Stimulated activated CD4-positive, alpha-beta T cell treated with anti-CD3 and anti-CD28 coated beads, Interleukin-2, amount 100 ng/mL, for 4 hours (primary cell): ENCODE measurements at regions not wholly inside any gene's neighbourhood (a gene's known extent, or its start where the extent isn't known, plus 50 kb on each side); places are given as distances from the start of the nearest gene placed in this dataset.

Experiments used
- DNase-seq: peaks from one replicate; pipeline ENCODE4 v3.0.0-alpha.2; 2020; ENCODE audit warnings: low read depth

GRCh38 chr9:135240222-135240621, 152.8 kb downstream of the OLFM1 start:
- DNase-seq, result no peak

- no peak for DNase-seq
Observed at GRCh38 chr9:135240871-135241311, 153.4 kb downstream of the OLFM1 start.

GRCh38 chr9:135241381-135242048, 154.0 kb downstream of the OLFM1 start:
- no peak for DNase-seq

- no peak for DNase-seq
Observed at GRCh38 chr9:135242049-135242396, 154.6 kb downstream of the OLFM1 start.

DNA sequence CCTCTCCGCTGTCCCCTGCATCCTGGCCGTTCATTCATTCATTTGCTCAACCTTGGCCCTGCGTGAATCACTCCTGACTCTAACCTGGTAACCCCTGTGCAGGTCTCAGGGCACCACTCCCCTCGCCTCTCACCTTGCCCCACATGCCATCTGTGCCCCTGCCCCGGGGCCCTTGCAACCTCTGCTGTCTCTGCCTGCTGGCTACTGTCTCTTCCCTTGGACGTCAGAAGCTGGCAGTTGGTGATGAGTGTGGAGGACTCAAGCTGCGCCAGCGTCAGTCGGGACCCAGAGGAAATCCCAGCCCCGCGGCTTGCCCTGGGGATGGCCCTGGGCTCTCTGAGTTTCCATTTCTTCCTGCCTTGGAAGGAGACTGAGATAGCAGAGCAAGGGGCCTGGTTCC, 154.9 kb downstream of the OLFM1 start:
- no peak for DNase-seq

DNA sequence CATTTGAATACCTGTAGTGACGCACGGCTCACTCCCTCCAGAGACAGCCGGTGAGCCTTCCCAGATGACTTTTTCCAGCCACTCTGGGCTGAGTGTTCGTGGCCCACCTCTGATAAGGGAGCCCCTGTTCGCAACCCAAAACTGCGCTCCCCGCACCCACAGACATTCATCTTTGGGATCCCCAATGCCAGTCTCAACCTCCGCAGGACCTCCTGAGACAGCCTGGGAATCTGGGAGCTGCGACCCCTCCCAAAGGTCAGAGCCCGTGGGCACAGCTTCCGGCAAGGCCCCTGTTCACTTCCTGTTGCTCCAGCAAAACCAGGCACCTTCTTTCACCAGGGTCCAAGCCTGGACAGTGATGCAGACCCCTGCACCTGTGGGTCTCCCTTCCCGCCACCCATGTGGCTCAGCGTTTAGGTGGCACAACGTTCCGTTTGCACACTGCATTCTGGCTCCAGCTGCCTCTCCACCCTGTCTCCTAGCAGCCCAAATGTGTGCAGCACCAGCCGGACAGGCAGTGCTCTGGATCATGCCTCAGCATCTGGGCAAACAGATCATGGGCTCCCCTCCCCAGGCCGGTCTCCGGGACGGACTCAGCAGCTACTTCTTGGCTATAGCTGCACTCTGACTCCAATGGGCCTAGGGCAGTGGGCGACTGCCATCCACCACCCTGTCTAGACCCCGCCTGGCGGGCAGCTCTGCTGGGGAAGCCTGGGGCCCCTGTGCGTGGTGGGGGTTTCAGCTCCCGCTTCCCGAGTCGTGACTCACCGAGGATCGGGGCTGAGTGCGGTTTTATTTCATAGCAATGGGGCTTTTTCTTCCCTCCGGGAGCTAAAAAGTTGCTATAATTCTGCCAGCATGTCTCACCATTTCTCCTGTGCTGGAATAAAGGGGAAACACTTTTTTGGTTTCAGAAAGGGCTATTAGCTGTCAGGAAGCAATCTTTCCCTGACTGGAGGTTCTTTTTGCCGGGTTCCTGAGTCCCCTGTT, 156.0 kb downstream of the OLFM1 start:
- DNase-seq, result no peak

DNA sequence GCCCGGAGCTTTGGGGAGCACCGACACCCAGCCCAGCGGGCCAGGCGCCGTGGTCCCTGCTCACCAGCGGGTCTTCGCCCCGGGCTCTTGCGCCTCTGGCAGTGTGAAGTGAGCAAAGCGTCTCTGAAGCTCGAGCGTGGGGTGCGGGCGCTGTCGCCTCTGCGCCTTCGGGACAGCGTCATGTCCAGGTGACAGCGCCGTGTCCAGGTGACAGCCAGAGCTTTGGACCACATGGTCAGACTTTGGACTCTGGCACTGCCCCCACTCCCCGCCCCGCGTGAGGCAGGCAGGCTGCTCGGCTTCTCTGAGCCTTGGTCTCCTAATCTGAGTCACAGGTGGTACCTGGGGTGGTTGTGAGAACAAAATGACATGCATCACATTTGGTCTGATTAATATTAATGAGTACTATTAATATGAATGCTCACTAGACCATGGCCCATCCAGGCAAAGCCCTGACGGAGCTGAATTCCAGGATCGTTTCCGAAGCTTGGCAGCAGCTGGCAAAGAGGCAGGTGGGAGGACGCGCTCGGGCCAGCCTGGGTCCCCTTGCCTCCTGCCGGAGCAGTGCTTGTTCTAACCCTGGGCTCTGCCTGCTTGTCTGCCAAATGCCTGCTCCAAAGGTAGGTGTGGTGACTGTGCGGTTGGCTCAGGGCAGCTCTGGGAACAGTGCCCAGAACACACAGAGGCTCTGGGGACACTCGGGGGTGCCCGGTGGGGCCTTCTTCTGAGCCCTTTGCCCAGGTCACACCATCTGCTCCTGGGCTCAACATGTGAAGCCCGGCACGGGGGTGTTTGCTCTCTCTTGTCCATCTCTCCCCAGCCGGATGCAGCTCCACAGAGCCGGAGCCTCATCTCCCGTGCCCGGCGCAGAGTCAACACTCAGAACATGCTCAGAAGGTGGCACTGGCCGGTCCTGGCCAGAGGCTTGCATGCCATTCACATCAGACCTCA, 157.1 kb downstream of the OLFM1 start:
- no peak for DNase-seq

- no peak for DNase-seq
Observed at GRCh38 chr9:135245482-135246247, 158.2 kb downstream of the OLFM1 start.

- no peak for DNase-seq
Observed at GRCh38 chr9:135246248-135247205, 159.1 kb downstream of the OLFM1 start.

DNA sequence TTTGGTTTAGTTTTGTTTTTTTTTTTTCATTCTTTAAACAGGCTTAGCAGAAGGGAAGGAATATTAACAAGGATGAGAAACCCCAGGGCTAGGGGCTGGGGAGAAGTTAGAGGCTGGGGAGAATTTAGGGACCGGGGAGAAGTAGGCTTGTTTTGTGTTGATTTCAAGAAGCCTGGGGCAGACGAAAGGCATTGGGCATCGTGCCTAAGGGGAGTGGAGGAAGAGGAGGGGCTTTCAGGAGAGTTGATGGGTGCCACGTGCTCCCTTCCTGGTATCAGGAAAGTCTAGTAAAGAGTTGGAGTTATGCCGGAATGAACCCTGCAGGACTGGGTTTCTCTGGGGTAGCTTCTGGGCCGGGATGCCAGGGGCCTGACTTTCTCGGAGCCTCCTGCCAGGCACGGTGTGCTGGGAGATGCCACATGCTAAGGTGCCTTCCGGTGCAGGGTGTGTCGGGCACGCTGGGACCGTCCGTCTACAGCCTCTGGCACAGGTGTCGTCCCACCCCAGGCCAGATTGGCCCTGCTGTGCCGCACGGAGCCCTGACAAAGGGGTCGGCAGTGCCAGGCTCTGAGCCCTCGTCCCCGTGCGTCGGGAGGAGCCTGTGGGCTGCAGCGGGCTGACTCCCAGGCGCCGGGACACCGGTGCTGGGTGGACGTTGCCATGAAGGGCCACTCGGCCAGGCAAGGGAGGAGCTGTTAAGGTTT, 159.9 kb downstream of the OLFM1 start:
- DNase-seq, result no peak

- no peak for DNase-seq
Observed at GRCh38 chr9:135248111-135248510, 160.6 kb downstream of the OLFM1 start.

DNA sequence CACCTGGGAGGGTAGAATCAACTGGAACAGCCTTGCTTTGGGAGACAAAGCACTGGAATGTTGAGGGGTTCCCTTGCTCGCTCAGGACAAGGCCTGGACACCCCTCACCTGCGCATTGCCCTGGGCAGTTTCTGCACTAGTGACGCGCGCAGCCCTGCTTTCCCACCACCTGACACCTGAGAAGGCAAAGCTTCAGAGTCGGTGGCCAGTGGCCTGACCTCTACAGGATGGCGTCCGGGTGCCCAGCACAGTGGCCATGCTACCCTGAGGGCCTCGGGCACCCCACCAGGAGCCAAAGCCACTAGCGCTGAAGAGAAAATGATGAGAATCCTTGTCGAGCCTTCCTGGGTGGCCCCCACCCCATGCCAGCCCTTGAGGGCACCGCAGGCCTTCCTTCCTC, 161.3 kb downstream of the OLFM1 start:
- no peak for DNase-seq

DNA sequence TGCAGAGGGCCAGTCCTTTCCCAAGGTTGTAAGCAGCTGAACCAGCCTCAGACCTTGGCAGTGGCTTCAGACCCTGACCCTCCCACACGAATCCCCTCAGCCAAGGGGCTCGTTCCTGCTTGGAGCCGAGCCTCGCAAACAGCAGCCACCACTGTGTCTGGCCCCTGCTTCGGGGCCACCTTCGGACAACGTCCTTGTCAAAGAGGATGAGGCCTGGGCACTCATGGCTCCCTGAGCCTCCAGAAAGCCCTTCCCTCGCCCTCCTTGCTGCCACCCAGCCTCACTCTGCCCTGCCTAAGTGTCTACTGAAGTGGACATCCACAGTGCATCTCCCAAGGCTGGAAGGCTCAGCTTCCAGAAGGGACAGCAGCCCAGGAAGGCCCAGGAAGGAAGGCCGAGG, 161.7 kb downstream of the OLFM1 start:
- DNase-seq, result no peak

DNA sequence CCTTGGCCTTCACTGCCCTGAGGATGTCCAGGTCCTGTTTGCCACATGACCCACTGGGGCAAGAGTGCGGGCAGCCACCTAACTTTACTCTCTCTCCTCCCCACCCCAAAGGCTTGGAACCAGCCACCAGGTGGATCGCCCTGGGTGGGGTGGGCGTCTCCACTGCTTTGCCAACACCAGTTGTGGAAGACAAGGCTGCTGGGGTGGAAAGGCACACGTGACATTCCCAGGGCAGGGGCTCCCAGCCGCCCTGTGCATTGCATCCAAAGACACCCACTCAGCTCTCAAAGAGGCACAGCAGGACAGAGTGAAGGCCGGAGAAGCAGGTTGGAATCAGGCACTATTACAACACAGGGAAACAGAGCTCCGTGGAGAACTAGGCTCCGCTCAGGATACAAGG, 162.2 kb downstream of the OLFM1 start:
- DNase-seq, result no peak

DNA sequence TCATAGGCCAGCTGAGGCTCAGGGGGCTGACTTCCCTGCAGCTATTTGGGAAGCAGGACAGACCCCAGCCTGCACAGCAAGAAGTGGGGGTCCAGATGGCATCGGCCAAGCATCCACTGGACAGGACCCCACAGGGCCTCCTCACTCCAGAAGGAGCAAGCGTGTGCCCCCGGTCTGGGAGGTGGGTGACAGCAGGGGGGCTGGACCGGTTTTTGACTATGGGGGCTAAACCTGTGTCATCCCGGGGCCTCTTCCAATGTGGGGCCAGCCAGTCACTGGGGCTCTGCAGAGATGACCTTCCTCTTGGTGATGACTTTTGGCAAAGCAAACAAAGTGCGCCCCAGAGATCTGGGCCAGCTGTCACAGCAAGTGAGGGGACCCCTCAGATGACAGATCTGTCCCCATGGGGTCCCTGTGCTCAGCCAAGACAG, 163.9 kb downstream of the OLFM1 start:
- DNase-seq, result no peak

GRCh38 chr9:135251996-135252760, 164.7 kb downstream of the OLFM1 start:
- DNase-seq, result no peak

DNA sequence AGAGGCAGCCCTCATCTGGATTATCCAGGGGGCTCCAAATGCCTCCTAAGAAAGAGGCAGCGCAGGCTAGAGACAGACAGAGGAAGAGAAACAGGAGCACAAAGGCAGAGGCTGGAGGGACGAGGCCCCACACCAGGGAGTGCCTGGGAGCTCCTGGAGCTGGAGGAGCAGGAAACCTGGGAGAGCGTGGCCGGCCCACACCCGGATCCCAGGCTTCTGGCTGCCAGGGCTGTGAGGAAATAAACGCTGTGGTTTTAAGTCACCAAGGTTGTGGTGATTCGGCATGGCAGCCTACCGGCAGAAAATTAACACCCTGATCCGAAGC, 165.5 kb downstream of the OLFM1 start:
- DNase-seq, result no peak

DNA sequence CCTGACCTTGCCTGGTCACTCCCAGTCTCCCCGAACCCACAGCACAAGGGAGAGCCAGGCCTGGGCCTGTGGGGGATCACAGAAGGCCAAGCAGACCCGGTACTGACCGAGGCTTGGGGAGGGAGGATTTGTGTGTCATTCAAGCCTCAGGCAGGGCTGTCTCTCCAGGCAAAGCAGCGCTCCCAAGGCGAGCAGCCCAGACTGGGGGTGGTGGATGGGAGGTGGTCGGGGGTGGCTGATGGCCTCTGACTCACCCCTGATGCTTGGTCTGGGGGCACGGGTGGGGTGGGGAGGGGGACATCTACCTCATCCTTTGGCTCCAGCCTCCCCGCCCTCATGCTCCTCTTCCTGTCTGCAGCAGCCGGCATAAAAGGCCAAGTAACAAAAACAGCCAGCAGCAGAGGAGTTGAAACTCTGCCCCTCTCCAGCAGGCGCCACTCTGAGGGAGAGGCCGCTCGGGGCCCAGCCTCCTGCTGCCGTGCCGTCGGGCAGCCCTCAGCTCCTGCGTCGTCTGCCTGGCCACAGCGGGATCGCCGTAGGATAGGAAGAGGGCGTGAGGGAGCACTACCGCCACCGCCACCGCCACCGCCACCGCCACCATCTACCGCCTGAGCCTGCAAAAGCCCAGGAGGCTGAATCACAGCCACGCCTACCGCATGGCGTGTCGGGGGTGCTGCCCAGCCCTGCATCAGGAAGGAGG, 166.0 kb downstream of the OLFM1 start:
- DNase-seq, result no peak
